Activated gamma-delta T cell treated with Interleukin-2 at 50 U/mL for 16 hours (primary cell): ENCODE measurements at regions not wholly inside any gene's neighbourhood (a gene's known extent, or its start where the extent isn't known, plus 50 kb on each side); places are given as distances from the start of the nearest gene placed in this dataset.
"Not testable (repeated sequence)": the region's sequence is repeated elsewhere in the genome, so short reads cannot be mapped to it uniquely, and the experiment has no call there.

Experiments
- DNase-seq: peaks from one replicate; pipeline ENCODE4 v3.0.0-alpha.2; 2020

DNA sequence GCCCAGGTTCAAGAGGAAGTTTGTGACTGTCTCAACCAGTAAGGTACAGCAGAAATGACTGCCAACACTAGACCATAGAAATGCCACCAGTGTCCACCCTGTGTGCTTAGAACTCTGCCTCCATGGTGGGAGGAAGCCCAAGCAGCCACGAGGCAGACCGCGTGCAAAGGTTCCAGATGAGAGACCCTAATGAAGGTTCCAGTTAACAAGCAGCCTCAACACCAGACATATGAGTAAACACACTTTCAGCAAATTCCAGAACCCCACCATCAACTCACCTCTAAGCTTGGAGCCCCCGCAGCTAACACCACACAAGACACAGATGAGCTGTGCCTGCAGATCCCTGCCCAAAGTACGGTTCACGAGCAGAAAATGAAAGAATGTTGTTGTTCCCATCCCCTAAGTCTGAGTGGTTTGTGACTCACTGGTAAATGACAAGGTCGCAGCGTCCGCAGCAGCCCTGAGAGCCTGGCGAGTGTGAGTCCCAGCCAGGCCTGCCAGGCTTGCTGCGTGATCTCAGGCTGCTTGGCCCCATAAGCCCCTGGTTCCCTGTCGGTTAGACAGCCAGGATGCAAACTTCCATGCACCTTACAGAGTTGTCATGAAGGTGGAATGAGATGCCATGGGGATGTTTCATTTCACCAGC, 193.7 kb downstream of the C16orf95 start:
- no peak for DNase-seq

DNA sequence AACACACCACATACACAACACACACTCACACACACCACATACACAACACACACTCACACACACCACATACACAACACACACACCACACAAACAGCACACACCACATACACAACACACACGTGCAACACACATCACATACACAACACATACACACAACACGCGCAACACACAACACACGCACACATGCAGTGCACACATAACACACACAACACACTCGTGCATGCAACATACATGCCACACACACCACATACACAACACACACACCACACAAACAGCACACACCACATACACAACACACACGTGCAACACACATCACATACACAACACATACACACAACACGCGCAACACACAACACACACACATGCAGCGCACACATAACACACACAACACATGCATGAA, 192.8 kb downstream of the C16orf95 start:
- DNase-seq = not testable (repeated sequence)

DNA sequence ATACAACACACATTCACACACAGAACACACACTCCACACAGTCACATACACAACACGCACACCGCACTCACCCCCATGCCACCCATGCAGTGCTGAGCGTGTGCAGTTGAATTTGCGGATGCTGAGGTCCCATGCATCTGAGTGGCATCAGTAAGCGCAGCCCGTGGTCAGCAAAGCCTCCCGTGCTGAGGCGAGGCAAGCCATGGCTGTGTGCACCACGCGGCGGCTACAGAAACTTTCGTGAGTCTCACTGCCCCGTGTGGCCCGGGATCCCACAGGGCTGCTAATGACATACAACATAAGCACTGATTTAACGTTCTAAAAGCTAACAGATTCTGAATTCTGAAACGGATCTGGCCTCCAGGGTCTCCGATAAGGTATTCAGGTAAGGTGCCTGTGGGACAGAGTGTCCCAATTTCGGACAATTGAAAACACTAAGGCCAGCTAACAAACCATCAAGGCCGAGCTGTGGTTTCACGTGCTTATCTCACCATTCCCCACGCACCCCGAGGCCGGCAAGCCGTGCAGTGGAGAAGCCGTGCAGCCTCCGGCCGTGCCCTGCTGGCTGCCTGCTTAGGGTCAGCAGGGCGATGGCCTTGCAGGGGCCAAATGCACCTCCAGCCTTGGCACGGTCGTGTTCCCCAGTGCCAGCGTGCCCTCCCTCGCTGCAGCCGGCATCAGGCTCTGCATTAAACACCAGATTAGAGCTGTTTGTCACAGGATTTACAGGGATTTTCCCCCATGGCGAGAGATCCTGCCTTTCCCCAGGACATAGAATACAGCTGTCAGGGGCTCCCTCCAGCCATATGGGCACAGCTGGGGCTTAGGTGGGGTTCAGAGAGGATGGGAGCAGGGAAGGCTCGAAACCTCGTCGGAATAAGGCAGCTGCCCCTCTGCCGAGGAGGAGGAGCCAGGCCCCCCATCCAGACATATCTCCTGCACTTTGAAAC, 191.7 kb downstream of the C16orf95 start:
- DNase-seq = no peak

DNA sequence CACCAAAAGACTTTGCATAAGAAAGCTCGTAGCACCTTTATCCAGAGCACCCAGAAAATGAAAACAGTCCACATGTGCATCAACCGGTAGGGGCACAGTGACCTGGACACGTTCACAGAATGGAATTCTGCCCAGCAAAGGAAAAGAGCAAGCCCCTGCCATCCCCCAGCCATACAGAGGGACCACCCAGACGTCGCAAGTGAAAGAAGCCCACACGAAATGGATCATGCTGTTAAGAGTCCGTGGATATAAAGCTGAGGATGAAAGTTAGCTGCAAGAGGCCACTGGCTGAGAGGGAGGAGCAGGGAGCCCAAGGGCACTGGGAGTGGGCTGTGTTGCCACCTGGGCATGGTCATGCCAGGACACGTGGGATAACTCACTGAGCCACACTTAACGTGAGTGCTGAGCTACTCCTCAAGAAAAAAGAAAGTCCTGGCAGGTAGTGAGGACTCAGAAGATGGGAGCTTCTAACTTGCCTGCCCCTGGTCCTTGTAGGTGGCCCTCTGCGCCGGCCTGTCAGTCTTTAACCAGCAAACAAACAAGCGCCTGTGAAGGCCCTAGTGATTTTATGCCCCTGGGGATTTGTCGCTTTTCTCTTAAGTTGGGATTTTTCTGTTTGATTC, 190.7 kb downstream of the C16orf95 start:
- DNase-seq = no peak

DNA sequence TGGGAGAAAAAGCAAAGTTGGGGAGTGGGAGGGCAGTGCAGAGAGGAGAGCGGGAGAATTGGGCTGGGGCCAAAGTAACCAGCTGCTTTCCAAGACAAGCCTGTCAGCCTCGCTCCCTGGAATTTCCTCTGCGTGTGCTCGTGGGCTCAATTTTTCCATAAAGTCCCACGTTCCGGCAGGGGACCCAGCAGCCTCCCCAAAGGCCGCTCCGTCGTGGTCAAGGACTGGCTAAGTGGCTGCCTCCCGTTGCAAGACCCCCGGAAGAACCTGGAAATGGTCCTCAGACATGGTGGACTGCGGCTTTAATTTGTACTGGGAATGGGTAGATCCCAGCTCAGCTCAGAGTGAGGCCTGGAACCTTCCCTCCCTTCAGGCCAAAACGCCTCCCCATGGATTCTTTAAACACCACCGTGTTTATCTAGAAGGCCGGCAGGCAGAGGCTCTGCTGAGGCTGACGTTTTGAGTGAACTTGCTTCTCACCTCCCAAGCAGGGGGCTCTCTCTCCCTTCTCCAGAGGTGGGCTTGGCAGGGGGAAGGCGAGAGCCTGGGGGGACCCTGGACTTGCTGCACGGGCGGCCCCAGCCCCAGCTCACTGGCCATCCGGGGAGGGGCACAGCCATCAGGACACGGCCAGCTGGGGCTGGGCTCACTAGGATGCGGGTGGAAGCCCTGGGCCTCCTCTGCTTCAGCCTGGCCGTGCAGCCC, 190.0 kb downstream of the C16orf95 start:
- DNase-seq = no peak

DNA sequence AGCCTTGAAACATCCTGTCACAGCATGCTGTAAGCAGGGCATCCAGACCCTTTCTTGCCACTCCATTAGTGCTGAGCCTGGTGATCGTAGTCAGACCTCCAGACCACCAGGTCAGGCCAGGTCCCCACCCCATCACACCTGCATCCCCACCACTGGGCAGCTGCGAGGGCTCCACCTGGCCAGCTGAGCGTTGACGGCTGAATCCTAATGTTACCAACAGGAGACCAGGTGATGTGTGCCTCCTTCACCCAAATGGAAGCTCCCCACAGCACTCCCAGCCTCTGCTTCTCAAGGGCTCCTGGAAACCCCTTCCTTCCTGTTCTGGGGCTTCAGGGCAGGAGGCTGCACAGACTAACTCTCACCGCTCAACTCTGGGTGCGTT, 189.4 kb downstream of the C16orf95 start:
- no peak for DNase-seq

DNA sequence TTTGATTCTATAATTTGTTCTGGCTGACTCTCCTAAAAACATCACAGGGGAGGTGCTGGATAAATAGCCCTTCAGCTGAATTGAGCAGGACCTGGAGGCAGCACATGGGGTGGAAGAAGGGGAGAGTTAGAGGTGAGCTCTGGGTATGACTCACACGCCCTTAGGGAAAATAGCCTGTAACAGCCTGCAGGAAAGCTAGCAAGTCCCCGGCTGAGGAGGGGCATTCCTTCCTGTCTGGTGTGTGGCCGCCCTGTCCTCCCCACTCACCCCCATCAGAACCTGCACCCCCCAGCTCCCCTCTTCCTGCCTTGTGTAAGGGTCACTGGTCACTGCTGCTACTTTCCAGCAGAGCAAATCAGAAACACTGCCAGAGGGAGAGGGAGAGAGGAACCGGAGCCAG, 187.4 kb downstream of the C16orf95 start:
- no peak for DNase-seq

DNA sequence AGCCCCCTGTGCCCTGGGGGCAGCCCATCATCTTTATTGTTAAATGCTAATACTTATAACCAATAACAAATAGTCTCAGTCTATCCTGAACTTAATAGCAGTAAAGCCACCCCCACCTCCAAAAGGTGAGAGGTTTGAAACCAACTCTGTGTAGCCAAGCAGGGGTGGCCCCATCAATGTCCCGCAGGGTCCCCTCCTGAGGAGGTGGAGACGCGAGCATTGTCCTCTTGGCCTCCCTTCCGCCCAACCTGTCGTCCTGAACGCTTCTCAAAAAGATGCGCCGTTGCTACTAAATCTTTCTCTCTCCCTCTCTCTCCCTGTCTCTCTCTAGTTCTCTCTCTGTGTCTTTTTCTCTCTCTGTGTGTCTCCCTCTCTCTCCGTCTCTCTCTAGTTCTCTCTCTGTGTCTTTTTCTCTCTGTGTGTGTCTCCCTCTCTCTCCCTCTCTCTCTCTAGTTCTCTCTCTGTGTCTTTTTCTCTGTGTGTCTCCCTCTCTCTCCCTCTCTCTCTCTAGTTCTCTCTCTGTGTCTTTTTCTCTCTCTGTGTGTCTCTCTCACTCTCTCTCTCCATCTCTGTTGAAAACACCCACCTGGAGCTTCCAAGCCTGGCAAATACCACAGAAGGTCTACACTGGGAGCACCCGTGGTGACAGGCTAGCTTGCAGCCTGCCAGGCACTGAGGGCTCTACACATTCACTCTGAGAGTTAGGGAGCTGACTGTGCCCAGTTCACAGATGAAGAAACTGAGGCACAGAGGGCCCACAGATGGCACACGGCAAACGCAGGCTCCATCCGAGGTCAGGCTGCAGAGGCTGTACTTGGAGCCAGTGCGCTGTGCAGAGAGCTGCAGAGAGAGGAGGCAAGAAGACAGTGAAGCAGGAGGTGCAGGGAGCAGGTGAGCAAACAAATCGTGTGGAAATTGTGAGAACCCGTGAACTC, 185.9 kb downstream of the C16orf95 start:
- no peak for DNase-seq

DNA sequence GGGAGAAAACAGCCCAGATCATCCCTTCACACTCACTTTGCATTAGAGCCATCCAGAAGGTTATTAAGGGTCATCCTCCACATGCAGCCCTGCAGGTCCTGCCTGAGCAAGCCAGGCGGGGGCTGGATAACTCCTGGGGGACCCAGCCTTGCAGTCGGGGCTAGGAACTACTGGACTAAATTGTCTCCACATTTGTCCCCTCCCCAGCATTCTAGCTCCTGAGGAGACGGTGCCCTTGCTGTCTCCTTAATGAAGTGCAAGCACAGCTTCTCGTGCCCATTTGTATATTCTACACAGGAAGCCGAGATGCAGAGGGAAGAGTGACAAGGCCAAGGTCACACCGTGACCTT, 185.2 kb downstream of the C16orf95 start:
- no peak for DNase-seq

DNA sequence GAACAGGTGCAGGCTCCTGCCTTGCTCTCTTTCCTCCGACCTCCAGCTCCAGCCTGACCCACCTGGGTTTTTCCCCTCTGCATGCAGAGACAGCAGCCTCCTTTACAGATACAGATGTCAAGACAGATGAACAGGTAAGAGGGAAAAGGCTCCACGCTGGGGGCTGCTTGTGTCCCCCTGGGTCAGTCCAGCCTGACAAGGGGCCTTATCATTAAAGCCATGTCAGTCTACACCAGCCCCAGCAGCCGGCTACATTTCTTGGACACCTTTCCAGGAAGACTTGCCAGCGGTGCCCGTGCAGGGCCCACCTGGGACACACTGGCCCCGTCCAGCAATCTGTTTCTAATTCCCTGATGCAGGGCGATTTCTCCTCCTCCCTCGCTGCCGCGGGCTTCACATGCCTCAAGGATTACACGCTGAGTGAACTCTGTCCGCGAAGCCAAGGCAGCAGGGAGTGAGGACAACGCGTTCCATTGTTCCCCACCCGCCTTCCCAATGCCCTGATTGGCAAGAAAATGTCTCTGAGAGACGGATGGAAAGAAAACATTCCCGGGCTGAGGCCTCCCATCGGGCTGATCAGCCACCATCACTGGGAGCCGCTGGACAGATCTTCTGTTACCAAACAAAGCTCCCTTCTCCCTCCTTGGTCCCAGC, 184.7 kb downstream of the C16orf95 start:
- no peak for DNase-seq

DNA sequence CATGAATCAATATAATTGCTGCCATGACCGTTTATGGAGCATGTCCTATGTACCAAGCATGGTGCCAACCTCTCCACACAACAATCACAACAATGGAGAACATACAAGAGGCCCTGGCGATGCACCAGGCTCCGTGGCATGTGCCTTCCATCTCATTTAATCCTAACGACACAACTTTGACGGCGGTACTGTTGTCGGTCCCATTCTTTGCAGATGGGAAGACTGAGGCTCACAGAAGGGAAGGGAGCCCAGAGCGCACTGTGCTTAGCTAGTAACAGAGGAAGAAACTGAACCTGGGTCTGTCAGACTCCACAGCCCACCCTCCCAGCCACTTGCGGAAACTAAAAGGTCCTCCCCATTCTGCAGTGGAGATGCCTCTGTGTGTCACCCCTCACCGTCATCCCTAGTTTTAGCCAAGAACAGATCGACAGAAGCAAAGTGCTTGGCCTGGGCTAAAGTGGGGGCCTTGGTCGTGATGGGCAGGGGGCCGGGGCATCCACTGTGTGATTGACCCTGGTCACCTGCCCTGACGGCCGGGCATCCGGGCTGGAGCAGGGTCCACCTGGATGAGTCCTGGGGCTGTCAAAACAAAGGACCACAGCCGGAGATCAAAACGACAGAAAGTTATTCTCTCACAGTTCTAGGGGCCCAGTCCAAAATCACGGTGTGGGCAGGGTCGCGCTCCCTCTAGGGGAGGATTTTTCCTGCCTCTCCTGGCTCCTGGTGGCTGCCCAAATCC, 183.9 kb downstream of the C16orf95 start:
- no peak for DNase-seq

DNA sequence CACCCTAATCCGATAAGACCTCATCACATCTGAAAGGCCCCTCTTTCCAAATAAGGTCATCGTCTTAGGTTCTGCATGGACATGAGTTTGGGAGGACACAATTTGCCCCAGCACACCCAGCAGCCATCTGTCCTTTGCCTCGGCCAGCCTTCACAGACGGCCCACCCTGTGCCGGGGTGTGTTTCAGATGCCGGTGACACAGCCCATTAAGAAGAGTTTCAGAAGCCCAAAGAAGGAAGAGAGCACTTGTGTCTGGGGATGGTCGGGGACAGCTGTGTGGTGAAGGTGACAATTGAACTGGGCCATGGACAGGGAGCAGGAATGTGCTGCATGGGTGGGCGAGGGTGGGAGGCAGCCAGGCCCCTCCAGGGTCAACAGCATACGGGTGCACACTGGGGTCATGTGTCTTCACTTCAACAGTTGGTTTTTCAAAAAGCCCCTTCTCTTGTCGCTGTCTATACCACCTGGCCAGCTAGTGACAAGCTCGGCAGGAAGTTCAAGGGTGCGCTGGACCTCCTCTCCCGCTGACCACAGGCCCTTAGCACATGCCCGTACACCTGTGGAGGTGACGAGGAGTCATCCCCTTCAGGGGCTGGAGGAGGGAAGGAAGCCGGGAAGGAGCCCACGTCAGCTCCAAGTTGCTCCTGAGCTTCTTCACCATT, 183.1 kb downstream of the C16orf95 start:
- DNase-seq = no peak

DNA sequence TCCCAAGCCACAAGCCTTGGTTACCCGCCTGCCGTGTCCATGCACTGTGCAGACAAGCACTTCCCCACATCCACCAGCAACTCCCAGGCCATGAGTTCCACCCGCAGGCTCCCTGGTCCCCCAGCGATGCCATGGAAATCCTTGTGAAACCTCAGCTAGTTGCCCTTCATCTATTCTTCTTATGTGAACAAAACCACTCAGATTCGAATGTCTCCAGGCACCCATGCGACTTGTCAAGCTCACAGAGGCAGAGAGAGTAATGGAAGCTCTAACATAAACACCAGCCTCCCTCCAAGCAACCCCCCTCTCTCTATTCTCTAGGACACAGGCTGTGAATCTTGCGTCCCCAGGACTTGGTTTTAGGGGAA, 182.6 kb downstream of the C16orf95 start:
- DNase-seq = no peak

DNA sequence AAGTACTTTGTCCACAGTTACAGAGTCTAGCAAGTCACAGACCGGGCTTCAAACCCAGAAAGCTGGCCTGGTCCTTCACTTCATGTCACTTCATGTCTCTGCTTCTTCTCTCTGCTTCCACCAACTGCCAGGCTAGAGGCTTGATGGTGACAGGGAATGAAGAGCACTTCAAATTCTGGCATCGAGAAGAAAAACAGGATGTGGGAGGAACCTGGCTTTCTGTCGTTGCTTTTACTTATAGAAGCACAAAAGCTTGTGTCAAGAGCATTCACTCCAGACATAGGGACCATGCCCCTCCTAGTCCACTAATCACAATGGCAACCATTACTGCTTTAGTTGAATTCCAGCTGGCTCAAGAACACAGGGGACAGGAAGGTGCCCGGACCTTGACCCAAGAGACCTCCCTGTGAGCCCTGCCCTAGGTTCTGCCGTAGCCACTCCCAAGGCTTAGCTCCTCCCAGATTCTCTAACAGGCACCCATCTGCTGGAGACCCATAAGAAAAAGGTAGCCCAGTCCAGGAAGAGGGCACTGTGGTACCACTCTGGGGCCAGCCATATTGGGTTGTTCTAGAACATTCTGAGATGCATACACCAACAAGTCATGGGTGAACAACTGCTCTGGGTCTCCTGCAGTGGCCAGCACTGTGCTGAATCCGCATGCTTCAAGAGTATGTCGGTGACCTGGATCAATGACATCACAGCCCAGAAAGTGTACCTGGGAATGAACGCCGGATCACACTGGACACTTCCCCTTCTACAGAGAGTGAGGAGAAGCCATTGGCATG, 181.8 kb downstream of the C16orf95 start:
- DNase-seq = no peak

DNA sequence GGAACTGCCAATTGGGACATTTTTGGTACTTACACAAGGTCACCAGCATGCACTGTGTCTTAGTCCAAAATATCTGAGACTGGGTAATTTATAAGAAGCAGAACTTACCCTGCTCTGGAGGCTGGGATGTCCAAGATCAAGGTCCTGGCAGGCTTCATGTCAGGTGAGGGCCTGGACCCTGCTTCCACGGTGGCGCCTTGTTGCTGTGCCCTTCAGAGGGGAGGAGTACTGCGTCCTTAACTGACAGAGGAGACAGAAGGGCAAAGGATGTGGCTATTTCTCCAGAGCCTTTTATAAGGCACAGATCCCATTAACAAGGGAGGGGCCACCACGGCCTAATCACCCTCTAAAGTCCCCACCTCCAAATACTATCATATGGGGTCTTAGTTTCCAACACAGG, 178.9 kb downstream of the C16orf95 start:
- DNase-seq = no peak

DNA sequence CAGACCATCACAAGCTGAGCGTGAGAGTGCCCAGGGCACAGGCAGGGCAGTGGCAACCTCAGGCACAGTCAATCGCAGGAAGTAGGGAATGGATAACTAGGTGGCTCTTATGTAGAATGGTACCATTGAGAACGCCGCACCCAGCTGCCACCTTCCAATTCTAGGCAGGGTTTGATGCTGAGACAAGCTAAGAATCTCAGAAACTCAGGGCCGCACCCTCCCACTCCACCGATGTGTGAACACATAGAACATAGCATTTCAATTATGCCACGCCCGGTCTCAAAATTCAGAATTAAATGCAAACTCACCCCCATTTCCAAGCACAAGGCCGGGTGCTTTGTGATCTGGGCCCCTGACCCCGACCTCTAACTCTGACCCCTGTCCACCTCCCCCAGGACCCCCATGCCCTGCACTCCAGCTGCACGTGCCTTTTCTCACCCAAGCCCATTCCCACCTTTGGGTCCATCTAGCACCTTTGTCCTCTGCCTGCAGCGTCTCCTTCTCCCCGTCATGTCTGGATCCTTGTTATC, 178.4 kb downstream of the C16orf95 start:
- no peak for DNase-seq

DNA sequence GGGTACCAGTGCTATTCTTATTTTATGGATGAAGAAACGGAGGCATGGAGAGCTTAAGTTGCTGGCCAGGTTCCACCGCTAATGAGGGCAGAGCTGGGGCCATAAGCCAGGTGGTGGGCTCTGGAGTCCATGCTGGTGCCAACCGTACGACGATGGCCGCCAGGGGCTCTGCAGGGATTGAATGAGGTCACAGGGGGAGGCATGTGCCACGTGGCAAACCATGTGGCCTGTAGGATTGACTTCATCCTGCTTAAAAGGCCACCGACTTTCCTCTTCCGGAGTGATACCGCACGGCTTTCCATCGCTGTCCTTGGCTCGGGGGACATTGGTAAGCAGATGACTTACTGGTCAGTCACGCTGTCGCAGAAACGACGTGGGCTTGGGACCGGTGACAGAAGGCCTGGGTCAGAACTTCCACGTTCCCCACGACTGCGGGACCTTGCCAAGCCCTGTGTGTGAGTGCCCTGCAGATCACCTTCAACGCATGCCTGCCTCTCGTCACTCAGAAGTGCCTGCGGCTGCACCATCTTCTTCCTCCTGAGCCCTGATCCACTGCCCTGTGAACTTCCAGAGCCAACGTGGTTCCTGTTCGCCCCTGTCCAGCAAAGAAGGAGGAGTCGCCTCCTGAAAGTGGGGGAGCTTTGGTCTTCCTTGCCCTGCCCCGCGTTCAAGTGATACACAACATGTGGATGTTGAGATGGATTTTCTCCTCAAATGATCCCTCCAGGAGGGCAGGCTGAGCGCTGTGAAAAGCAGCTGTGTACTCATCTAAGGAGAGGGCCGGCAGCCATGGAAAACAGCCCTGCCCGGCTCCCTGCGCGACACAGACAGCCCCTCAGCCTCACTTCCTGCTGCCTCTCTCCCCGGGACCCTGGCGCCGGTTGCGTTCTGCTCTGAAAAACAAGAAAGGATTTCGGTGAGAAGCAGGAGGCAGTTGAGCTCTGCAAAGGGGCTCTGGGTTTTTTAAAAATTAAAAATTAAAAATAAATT, 176.7 kb downstream of the C16orf95 start:
- no peak for DNase-seq

DNA sequence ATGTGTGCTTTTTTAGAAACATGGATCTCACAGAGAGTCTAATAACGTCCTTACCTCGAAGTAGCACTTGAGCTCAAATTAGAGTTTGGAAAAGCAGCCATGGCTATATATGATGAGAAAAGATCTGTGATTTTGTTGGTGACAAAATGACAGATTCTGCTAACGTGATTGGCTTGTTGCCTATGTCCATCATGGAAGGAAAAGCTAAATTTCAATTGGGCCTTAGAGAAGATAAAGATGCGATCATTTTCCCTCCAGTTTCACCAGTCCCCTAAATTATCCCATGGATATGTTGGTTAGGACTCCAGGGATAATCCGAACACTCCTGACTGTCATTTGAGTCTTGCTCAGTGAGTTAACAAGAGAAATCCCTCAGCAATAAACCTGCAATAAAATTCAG, 175.8 kb downstream of the C16orf95 start:
- no peak for DNase-seq
